OCI-LY1 (cell line): ENCODE measurements at regions not wholly inside any gene's neighbourhood (a gene's known extent, or its start where the extent isn't known, plus 50 kb on each side); places are given as distances from the start of the nearest gene placed in this dataset.

ENCODE experiments used
- CTCF ChIP-seq: fragments of 200-600 bp; sonication (generic), shearing (Covaris generic); IDR thresholded peaks from 2 replicates; pipeline ENCODE4 v1.5.1; 2017; ENCODE audit warnings: mild to moderate bottlenecking, antibody characterized with exemption, low read length, moderate library complexity, mixed read lengths
- EZH2 ChIP-seq: fragments of 200-600 bp; sonication (generic), shearing (Covaris generic); IDR thresholded peaks from 2 replicates; pipeline ENCODE4 v1.8.0; 2017; ENCODE audit warnings: borderline replicate concordance, mixed run types, mild to moderate bottlenecking, antibody characterized with exemption, low read length, moderate library complexity, mixed read lengths

- TF ChIP-seq CTCF (no peak), EZH2 (no peak)
These were observed 1015.8 kb downstream of the CDH18 start for GRCh38 chr5:18972177-18972576.
